Uterus (tissue), 2 donors: ENCODE measurements at regions not wholly inside any gene's neighbourhood (a gene's known extent, or its start where the extent isn't known, plus 50 kb on each side); places are given as distances from the start of the nearest gene placed in this dataset.

ENCODE experiments used
- POLR2A ChIP-seq, 2 donors: fragments of 450-650 bp; IDR thresholded peaks; one replicate each; pipeline ENCODE4 v1.6.1; 2016; ENCODE audit warnings: antibody characterized with exemption in 2 of 2, mild to moderate bottlenecking in 1 of 2, moderate library complexity in 1 of 2
- TF ChIP-seq, protein P1 (sequence below), 4 experiments: fragments of 200-600 bp in 2 of 4; fragments of 450-650 bp in 2 of 4; sonication (generic) in 2 of 4; IDR thresholded peaks; one replicate each; pipeline ENCODE4 v1.5.1; 2016 to 2019; ENCODE audit warnings: antibody characterized with exemption in 4 of 4, mild to moderate bottlenecking in 2 of 4, moderate library complexity in 1 of 4

DNA sequence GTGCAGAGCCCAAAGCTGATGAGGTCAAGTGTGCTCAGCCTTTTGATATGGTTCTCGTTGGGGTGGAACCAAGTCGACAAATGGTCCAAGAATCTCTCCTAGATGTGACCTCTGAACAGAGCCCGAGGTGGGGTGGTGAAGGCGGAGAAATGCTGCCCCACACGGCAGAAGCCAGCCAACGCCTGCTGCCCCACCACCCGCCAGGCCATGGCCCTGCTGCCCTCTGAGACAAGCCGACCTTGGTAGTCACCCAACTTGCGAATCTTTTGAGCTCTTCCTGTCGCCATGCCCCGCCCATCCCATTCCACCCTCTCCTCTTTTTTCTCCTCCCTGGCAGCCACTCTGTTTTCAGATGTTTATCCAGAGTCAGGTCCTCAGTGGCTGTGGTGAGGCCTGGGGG, 91.5 kb upstream of the EGFLAM start:
- TF ChIP-seq, protein P1, sequence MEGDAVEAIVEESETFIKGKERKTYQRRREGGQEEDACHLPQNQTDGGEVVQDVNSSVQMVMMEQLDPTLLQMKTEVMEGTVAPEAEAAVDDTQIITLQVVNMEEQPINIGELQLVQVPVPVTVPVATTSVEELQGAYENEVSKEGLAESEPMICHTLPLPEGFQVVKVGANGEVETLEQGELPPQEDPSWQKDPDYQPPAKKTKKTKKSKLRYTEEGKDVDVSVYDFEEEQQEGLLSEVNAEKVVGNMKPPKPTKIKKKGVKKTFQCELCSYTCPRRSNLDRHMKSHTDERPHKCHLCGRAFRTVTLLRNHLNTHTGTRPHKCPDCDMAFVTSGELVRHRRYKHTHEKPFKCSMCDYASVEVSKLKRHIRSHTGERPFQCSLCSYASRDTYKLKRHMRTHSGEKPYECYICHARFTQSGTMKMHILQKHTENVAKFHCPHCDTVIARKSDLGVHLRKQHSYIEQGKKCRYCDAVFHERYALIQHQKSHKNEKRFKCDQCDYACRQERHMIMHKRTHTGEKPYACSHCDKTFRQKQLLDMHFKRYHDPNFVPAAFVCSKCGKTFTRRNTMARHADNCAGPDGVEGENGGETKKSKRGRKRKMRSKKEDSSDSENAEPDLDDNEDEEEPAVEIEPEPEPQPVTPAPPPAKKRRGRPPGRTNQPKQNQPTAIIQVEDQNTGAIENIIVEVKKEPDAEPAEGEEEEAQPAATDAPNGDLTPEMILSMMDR (IDR thresholded peaks at IDR 0.05): no peak
- TF ChIP-seq POLR2A (IDR thresholded peaks at IDR 0.05): no peak
